OCI-LY1 (cell line): ENCODE measurements at regions not wholly inside any gene's neighbourhood (a gene's known extent, or its start where the extent isn't known, plus 50 kb on each side); places are given as distances from the start of the nearest gene placed in this dataset.

Source experiments
- EZH2 ChIP-seq: fragments of 200-600 bp; sonication (generic), shearing (Covaris generic); IDR thresholded peaks from 2 replicates; pipeline ENCODE4 v1.8.0; 2017; ENCODE audit warnings: borderline replicate concordance, mixed run types, mild to moderate bottlenecking, antibody characterized with exemption, low read length, moderate library complexity, mixed read lengths
- TF ChIP-seq, protein P1 (sequence below): fragments of 200-600 bp; sonication (generic), shearing (Covaris generic); IDR thresholded peaks from 2 replicates; pipeline ENCODE4 v1.5.1; 2017; ENCODE audit warnings: mild to moderate bottlenecking, antibody characterized with exemption, low read length, moderate library complexity, mixed read lengths

DNA sequence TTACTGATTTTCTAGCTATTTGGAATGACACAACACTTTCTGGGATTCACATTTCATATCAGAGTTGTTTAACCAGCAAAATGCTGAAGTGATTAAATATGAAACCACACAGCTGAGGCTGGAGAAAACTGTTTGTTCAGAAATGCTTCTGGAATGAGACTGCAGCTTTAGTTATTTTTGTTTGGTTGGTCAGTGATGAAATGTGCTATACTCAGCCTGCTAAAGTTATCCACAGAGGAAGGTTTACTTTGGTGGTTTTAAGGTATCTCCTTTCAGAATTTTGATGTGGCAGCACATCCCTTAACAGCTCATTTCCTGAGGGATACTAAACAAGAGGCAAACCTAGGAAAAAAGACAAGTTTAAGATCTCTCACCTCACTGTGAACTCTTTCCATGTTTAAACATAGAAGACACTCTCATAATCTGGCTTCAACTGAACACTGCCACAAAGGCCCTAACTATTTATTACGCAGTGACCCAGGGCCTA, 106.6 kb upstream of the PDE5A start:
- TF ChIP-seq, protein P1, sequence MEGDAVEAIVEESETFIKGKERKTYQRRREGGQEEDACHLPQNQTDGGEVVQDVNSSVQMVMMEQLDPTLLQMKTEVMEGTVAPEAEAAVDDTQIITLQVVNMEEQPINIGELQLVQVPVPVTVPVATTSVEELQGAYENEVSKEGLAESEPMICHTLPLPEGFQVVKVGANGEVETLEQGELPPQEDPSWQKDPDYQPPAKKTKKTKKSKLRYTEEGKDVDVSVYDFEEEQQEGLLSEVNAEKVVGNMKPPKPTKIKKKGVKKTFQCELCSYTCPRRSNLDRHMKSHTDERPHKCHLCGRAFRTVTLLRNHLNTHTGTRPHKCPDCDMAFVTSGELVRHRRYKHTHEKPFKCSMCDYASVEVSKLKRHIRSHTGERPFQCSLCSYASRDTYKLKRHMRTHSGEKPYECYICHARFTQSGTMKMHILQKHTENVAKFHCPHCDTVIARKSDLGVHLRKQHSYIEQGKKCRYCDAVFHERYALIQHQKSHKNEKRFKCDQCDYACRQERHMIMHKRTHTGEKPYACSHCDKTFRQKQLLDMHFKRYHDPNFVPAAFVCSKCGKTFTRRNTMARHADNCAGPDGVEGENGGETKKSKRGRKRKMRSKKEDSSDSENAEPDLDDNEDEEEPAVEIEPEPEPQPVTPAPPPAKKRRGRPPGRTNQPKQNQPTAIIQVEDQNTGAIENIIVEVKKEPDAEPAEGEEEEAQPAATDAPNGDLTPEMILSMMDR = no peak
- TF ChIP-seq EZH2 = no peak
